K562 (cell line): ENCODE measurements at regions not wholly inside any gene's neighbourhood (a gene's known extent, or its start where the extent isn't known, plus 50 kb on each side); places are given as distances from the start of the nearest gene placed in this dataset.

Source experiments
- ATAC-seq: fragments of 200-7000 bp; cut with Tn5 transposase; 3 replicates; pipeline ENCODE4 v1.9.1; 2020; ENCODE audit warnings: moderate library complexity
- BruUV-seq: library from RNA; stranded (reverse); fragments of 400-500 nt; replicated peaks from 2 replicates; lab custom pipeline; 2021; lab: Mats Ljungman, UMichigan
- CTCF ChIA-PET: fragments of 300-600 bp; formaldehyde crosslinking; extraction: SDS; loops from one replicate; lab custom pipeline; 2021; ENCODE audit warnings: low intra/inter-chr PET ratio; lab: Yijun Ruan, JAX
- POLR2A ChIA-PET: fragments of 300-600, 350-650 bp; sonication (Branson Sonifier 250); formaldehyde crosslinking; extraction: SDS; loops from one replicate; lab custom pipeline; 2021; ENCODE audit warnings: antibody characterized with exemption, inconsistent platforms; lab: Yijun Ruan, JAX
- DNase-seq, 4 experiments: peaks; one replicate each; pipeline versions ENCODE4 v3.0.0 to v3.0.0-alpha.2; 2011 to 2018; ENCODE audit warnings: low spot score in 3 of 4, mixed read lengths in 3 of 4; ENCODE audit errors: extremely low read depth in 1 of 4
- FAIRE-seq: peaks from 2 replicates; lab custom pipeline; 2011; peaks lifted over from hg19 to GRCh38; lab: Jason Lieb, UNC
- H2AFZ ChIP-seq: 2 replicates; pipeline ENCODE4 v1.6.0; 2011; ENCODE audit warnings: low read depth, low read length, control low read depth, inconsistent platforms
- H3K27ac ChIP-seq: fragments of 200-600 bp; 3 replicates; pipeline ENCODE4 v1.8.0; 2011; ENCODE audit warnings: low read depth, mild to moderate bottlenecking, control low read depth, inconsistent platforms, low read length, moderate library complexity, mixed read lengths; ENCODE audit errors: extremely low read depth
- H3K27me3 ChIP-seq, 2 experiments: fragments of 300-600 bp in 1 of 2; 2 replicates in 1 of 2; 3 replicates in 1 of 2; pipeline versions ENCODE4 v1.6.0 to v1.8.0; 2011; ENCODE audit warnings: inconsistent platforms in 2 of 2, low read length in 2 of 2, mild to moderate bottlenecking in 1 of 2, mixed read lengths in 1 of 2, moderate library complexity in 1 of 2; ENCODE audit not compliant: control insufficient read depth in 2 of 2, insufficient read depth in 2 of 2
- H3K36me3 ChIP-seq: fragments of 300-600 bp; 3 replicates; pipeline ENCODE4 v1.8.0; 2011; ENCODE audit warnings: mild to moderate bottlenecking, low read length, inconsistent platforms; ENCODE audit not compliant: control insufficient read depth, insufficient read depth
- H3K4me1 ChIP-seq, 2 experiments: fragments of 200-600 bp in 1 of 2; replicated peaks in 1 of 2; 2 replicates in 1 of 2; 3 replicates in 1 of 2; pipeline versions ENCODE4 v1.5.1 to v1.8.0; 2011; ENCODE audit warnings: inconsistent platforms in 2 of 2, low read length in 2 of 2, mild to moderate bottlenecking in 1 of 2, mixed read lengths in 1 of 2, moderate library complexity in 1 of 2; ENCODE audit not compliant: control insufficient read depth in 2 of 2, insufficient read depth in 2 of 2
- H3K4me2 ChIP-seq: 2 replicates; pipeline ENCODE4 v1.6.1; 2011; ENCODE audit warnings: low read length, control low read depth, inconsistent platforms, mixed read lengths; ENCODE audit not compliant: insufficient read depth
- H3K4me3 ChIP-seq: fragments of 200-600 bp; sonication (generic), shearing (Covaris generic); 2 replicates; pipeline ENCODE4 v1.5.1; 2016; ENCODE audit warnings: control low read depth, inconsistent platforms
- H3K79me2 ChIP-seq: fragments of 200-600 bp; 3 replicates; pipeline ENCODE4 v1.8.0; 2011; ENCODE audit warnings: low read length, inconsistent platforms; ENCODE audit not compliant: control insufficient read depth, insufficient read depth
- H3K9ac ChIP-seq, 2 experiments: 2 replicates each; pipeline versions ENCODE4 v1.6.0 to v1.6.1; 2011; ENCODE audit warnings: low read depth in 2 of 2, low read length in 2 of 2, control low read depth in 1 of 2, inconsistent platforms in 1 of 2, mild to moderate bottlenecking in 1 of 2, mixed read lengths in 1 of 2; ENCODE audit not compliant: insufficient read depth in 1 of 2
- H3K9me1 ChIP-seq: one replicate; pipeline ENCODE4 v1.6.0; 2011; ENCODE audit warnings: inconsistent platforms, mild to moderate bottlenecking, low read length, moderate library complexity; ENCODE audit not compliant: control insufficient read depth, insufficient read depth
- H3K9me3 ChIP-seq: replicated peaks from 2 replicates; pipeline ENCODE4 v1.5.1; 2011; ENCODE audit warnings: low read depth, low read length, inconsistent platforms; ENCODE audit not compliant: control insufficient read depth, insufficient read depth
- H4K20me1 ChIP-seq: replicated peaks from 2 replicates; pipeline ENCODE4 v1.6.1; 2011; ENCODE audit warnings: low read length, inconsistent platforms, mixed read lengths; ENCODE audit not compliant: control insufficient read depth, insufficient read depth
- CBX2 ChIP-seq: fragments of 200-600 bp; sonication (generic); IDR thresholded peaks from one replicate; pipeline ENCODE4 v1.6.1; 2012; ENCODE audit warnings: mild to moderate bottlenecking, low read length, inconsistent platforms; ENCODE audit not compliant: insufficient read depth, poor library complexity, severe bottlenecking
- DLX4 ChIP-seq: fragments of 250-450 bp; sonication (Bioruptor Pico); IDR thresholded peaks from 2 replicates; pipeline ENCODE4 v1.6.1; 2021; ENCODE audit warnings: mild to moderate bottlenecking
- HOXB6 ChIP-seq: fragments of 250-450 bp; sonication (Bioruptor Pico); IDR thresholded peaks from 2 replicates; pipeline ENCODE4 v1.5.1; 2022; ENCODE audit warnings: mild to moderate bottlenecking, borderline replicate concordance
- POLR3G ChIP-seq: IDR thresholded peaks from 2 replicates; pipeline ENCODE4 v1.6.1; 2011; ENCODE audit not compliant: insufficient read length, insufficient replicate concordance; ENCODE audit errors: extremely low read depth
- RBM22 ChIP-seq: fragments of 200-400 bp; formaldehyde crosslinking; IDR thresholded peaks from 2 replicates; pipeline ENCODE4 v1.6.1; 2018; ENCODE audit warnings: low read length, low read depth; ENCODE audit not compliant: poor library complexity, severe bottlenecking
- SMARCA4 ChIP-seq: fragments of 450-650 bp; IDR thresholded peaks from 2 replicates; pipeline ENCODE4 v1.6.1; 2016
- UBTF ChIP-seq, 2 experiments: IDR thresholded peaks; 2 replicates each; pipeline ENCODE4 v1.6.1; 2012; ENCODE audit warnings: improper control_type of control experiment in 2 of 2, low read depth in 2 of 2, low read length in 2 of 2, borderline replicate concordance in 1 of 2
- ZBTB12 ChIP-seq: fragments of 250-450 bp; sonication (Bioruptor Pico); IDR thresholded peaks from 2 replicates; pipeline ENCODE4 v1.4.0; 2020
- ZNF274 ChIP-seq: IDR thresholded peaks from 2 replicates; pipeline ENCODE4 v1.6.1; 2011; ENCODE audit warnings: low read depth, mild to moderate bottlenecking, low read length, moderate library complexity, borderline replicate concordance
- ZNF407 ChIP-seq: fragments of 450-650 bp; IDR thresholded peaks from 2 replicates; pipeline ENCODE4 v1.6.1; 2016; ENCODE audit warnings: low read depth
- WGBS: fragments of 100-300 bp; shearing (Covaris generic); methylation state at CpG from one replicate; pipeline ENCODE4 v1.1.6; 2016; ENCODE audit warnings: low coverage, mixed read lengths; ENCODE audit not compliant: insufficient coverage; ENCODE audit errors: missing lambda C conversion rate; 5-methylcytosine and 5-hydroxymethylcytosine counted together
- in situ Hi-C: fragments of 300-500 bp; cut with MboI; formaldehyde crosslinking; loops from 4 replicates; pipeline ENCODE4 v1.15.0; 2018; ENCODE audit warnings: inconsistent platforms, mixed read lengths
- intact Hi-C: fragments of 100-400 bp; cut with micrococcal nuclease; formaldehyde crosslinking; loops from 2 replicates; pipeline ENCODE4 v1.14.2; 2022

- in situ Hi-C loops = no loop called here
- Histone ChIP-seq H3K36me3 (no peaks in the 10 kb centered on the region), H3K9me1 (no peaks in the 10 kb centered on the region), H3K9ac (no peak overlapping the region), H3K4me2 (no peak overlapping the region)
- DNase-seq = no peak
- ChIA-PET POLR2A (no interaction called here), CTCF (no interaction called here)
- TF ChIP-seq POLR3G (no peak), ZNF274 (no peak), HOXB6 (CRISPR knock-in tag) (no peak), DLX4 (CRISPR knock-in tag) (no peak), ZNF407 (no peak), SMARCA4 (no peak), UBTF (IDR thresholded peaks at IDR 0.05; ENCODE audit: borderline replicate concordance in 1 of 2, low read depth in 2 of 2, low read length in 2 of 2) (no peak), ZBTB12 (CRISPR knock-in tag) (no peak), RBM22 (no peak), CBX2 (no peak)
- TF ChIP-seq, all 486 proteins: peak for 0
- H3K27me3 ChIP-seq = no peaks in the 10 kb centered on the region
- no peaks in the 10 kb centered on the region for H3K9me3 ChIP-seq
- no peak overlapping the region for H3K27ac ChIP-seq
- 0% methylated on average over 3 of the region's 3 CpGs for WGBS
- ATAC-seq (no peak), FAIRE-seq (no peak)
- no peaks in the 10 kb centered on the region for H4K20me1 ChIP-seq
- no TSS peak for BruUV-seq
- H2AFZ ChIP-seq = no peak overlapping the region
- no peaks in the 10 kb centered on the region for H3K79me2 ChIP-seq
- no peaks in the 10 kb centered on the region for H3K4me1 ChIP-seq
- intact Hi-C loops = no loop called here
- no peak overlapping the region for H3K4me3 ChIP-seq
These were observed 304.5 kb downstream of the GALC start for GRCh38 chr14:87688524-87688923.
